GM12864 (cell line): ENCODE measurements at regions not wholly inside any gene's neighbourhood (a gene's known extent, or its start where the extent isn't known, plus 50 kb on each side); places are given as distances from the start of the nearest gene placed in this dataset.
"Not testable (repeated sequence)": the region's sequence is repeated elsewhere in the genome, so short reads cannot be mapped to it uniquely, and the experiment has no call there.

Experiments
- DNase-seq: peaks from one replicate; pipeline ENCODE4 v3.0.0-alpha.2; 2011; ENCODE audit warnings: low read depth
- H3K4me3 ChIP-seq: 2 replicates; pipeline ENCODE4 v1.5.1; 2011; ENCODE audit warnings: mild to moderate bottlenecking, low read depth, low read length, control low read depth
- CTCF ChIP-seq: IDR thresholded peaks from 2 replicates; pipeline ENCODE4 v1.5.1; 2011; ENCODE audit warnings: low read depth, mild to moderate bottlenecking, moderate library complexity, low read length, control low read depth, inconsistent platforms; ENCODE audit errors: missing control alignments

- no peak for DNase-seq
- H3K4me3 ChIP-seq: no peak overlapping the region
- peak; percentile 90 for TF ChIP-seq CTCF
Measured at GRCh38 chr15:89017370-89018066, 70.7 kb upstream of the ABHD2 start.

GRCh38 chr15:89018207-89018606 is 70.0 kb upstream of the ABHD2 start:
- no peak overlapping the region for H3K4me3 ChIP-seq
- no peak for TF ChIP-seq CTCF
- DNase-seq: no peak

- no peak overlapping the region for H3K4me3 ChIP-seq
- DNase-seq: no peak
- TF ChIP-seq CTCF: no peak
Measured at GRCh38 chr15:89019436-89019835, 68.8 kb upstream of the ABHD2 start.

- no peak for DNase-seq
- no peak for TF ChIP-seq CTCF
- no peak overlapping the region for H3K4me3 ChIP-seq
Measured at GRCh38 chr15:89021224-89021623, 67.0 kb upstream of the ABHD2 start.

GRCh38 chr15:89021886-89022285 is 66.4 kb upstream of the ABHD2 start:
- DNase-seq, H3K4me3 ChIP-seq: not testable (repeated sequence)

GRCh38 chr15:89023311-89023961 is 64.8 kb upstream of the ABHD2 start:
- TF ChIP-seq CTCF: no peak
- no peak for DNase-seq
- H3K4me3 ChIP-seq: no peak overlapping the region

GRCh38 chr15:89024418-89024817 is 63.8 kb upstream of the ABHD2 start:
- no peak overlapping the region for H3K4me3 ChIP-seq
- DNase-seq: no peak
- no peak for TF ChIP-seq CTCF
